ENCODE measurements at regions not wholly inside any gene's neighbourhood (a gene's known extent, or its start where the extent isn't known, plus 50 kb on each side); places are given as distances from the start of the nearest gene placed in this dataset.
"Not testable (repeated sequence)": the region's sequence is repeated elsewhere in the genome, so short reads cannot be mapped to it uniquely, and the experiment has no call there.

DNA sequence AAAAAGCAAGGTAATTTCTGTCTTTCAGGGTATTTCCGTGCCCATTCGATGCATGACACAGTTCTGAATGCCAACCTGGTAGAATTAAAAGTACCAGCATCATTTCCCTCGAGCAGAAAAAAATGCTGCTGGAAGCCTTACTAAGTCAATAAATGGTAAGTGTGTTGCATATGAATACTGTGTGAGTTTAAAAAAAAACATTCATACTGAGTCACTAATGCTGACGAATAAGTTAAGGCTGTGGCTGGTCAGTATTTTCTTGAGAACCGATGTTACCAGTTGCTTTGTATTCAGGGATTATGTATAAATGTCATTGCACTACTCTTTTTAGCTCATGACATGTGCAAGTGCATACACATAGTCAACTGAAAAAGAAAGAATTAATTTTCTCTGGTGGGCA, 710.2 kb downstream of the TRHDE start:
- H3K4me3 ChIP-seq = no peak overlapping the region
- DNase-seq = no peak
- 79 to 83% methylated on average over 5 of the region's 5 CpGs for WGBS, 2 donors
- H3K4me1 ChIP-seq (ENCODE audit: control insufficient read depth in 5 of 5, insufficient read depth in 5 of 5, low read length in 5 of 5) = no peaks in the 10 kb centered on the region
- H3K27ac ChIP-seq (ENCODE audit: low read depth in 1 of 2, low read length in 1 of 2) = no peak overlapping the region
- no peaks in the 10 kb centered on the region for H3K27me3 ChIP-seq (ENCODE audit: control insufficient read depth in 3 of 3, insufficient read depth in 3 of 3, low read length in 2 of 3)
- no peak for ATAC-seq (ENCODE audit: insufficient read depth, low FRiP score)
- no peaks in the 10 kb centered on the region for H3K9me3 ChIP-seq (ENCODE audit: control insufficient read depth in 4 of 4, insufficient read depth in 3 of 4, low read length in 3 of 4)
- no peak overlapping the region for H3K9ac ChIP-seq (ENCODE audit: insufficient read depth in 1 of 2, low read length in 2 of 2)
- H3K36me3 ChIP-seq (ENCODE audit: control insufficient read depth in 4 of 4, insufficient read depth in 4 of 4, low read length in 4 of 4) = no peaks in the 10 kb centered on the region
- TF ChIP-seq, protein P1, sequence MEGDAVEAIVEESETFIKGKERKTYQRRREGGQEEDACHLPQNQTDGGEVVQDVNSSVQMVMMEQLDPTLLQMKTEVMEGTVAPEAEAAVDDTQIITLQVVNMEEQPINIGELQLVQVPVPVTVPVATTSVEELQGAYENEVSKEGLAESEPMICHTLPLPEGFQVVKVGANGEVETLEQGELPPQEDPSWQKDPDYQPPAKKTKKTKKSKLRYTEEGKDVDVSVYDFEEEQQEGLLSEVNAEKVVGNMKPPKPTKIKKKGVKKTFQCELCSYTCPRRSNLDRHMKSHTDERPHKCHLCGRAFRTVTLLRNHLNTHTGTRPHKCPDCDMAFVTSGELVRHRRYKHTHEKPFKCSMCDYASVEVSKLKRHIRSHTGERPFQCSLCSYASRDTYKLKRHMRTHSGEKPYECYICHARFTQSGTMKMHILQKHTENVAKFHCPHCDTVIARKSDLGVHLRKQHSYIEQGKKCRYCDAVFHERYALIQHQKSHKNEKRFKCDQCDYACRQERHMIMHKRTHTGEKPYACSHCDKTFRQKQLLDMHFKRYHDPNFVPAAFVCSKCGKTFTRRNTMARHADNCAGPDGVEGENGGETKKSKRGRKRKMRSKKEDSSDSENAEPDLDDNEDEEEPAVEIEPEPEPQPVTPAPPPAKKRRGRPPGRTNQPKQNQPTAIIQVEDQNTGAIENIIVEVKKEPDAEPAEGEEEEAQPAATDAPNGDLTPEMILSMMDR (IDR thresholded peaks at IDR 0.05; ENCODE audit: control extremely low read depth, extremely low read depth) = no peak

- H3K4me1 ChIP-seq (ENCODE audit: control insufficient read depth in 5 of 5, insufficient read depth in 5 of 5, low read length in 5 of 5) = no peaks in the 10 kb centered on the region
- WGBS, 2 donors = 63 to 85% methylated on average over 1 of the region's 1 CpG
- no peak for DNase-seq
- no peaks in the 10 kb centered on the region for H3K9me3 ChIP-seq (ENCODE audit: control insufficient read depth in 4 of 4, insufficient read depth in 3 of 4, low read length in 3 of 4)
- TF ChIP-seq, protein P1 (IDR thresholded peaks at IDR 0.05; ENCODE audit: control extremely low read depth, extremely low read depth) = no peak
- H3K4me3 ChIP-seq = no peak overlapping the region
- no peaks in the 10 kb centered on the region for H3K36me3 ChIP-seq (ENCODE audit: control insufficient read depth in 4 of 4, insufficient read depth in 4 of 4, low read length in 4 of 4)
- H3K9ac ChIP-seq (ENCODE audit: insufficient read depth in 1 of 2, low read length in 2 of 2) = no peak overlapping the region
- no peak for ATAC-seq (ENCODE audit: insufficient read depth, low FRiP score)
- no peaks in the 10 kb centered on the region for H3K27me3 ChIP-seq (ENCODE audit: control insufficient read depth in 3 of 3, insufficient read depth in 3 of 3, low read length in 2 of 3)
- no peak overlapping the region for H3K27ac ChIP-seq (ENCODE audit: low read depth in 1 of 2, low read length in 1 of 2)
Observed at GRCh38 chr12:72986963-72987362, 714.8 kb downstream of the TRHDE start.

DNA sequence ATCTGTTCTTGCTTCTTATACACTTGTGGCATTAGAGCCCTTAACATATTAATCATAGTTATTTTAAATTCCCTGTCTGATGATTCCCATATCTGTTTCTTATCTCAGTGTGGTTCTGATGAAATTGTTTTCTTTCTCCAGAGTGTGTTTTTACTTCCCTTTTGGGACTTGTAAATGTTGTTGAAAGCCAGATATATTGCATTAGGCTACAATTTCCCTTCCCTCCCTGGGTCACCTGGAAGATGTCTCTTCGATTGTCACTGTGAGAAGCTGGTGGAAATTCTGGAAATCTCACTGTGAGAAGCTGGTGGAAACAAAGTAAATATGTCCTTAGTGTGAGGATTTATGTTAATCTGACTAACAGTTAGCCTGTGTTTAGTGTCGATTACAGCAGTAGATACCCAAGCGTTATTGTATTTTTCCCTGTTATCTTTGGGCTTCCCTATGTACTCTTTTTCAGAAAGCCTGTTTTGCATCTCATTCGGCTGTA, 717.3 kb downstream of the TRHDE start:
- H3K4me3 ChIP-seq = no peak overlapping the region
- H3K27me3 ChIP-seq (ENCODE audit: control insufficient read depth in 3 of 3, insufficient read depth in 3 of 3, low read length in 2 of 3) = no peaks in the 10 kb centered on the region
- H3K9ac ChIP-seq (ENCODE audit: insufficient read depth in 1 of 2, low read length in 2 of 2) = no peak overlapping the region
- H3K4me1 ChIP-seq (ENCODE audit: control insufficient read depth in 5 of 5, insufficient read depth in 5 of 5, low read length in 5 of 5) = no peaks in the 10 kb centered on the region
- H3K27ac ChIP-seq (ENCODE audit: low read depth in 1 of 2, low read length in 1 of 2) = no peak overlapping the region
- ATAC-seq (ENCODE audit: insufficient read depth, low FRiP score) (no peak), DNase-seq (no peak)
- H3K36me3 ChIP-seq (ENCODE audit: control insufficient read depth in 4 of 4, insufficient read depth in 4 of 4, low read length in 4 of 4) = no peaks in the 10 kb centered on the region
- no peaks in the 10 kb centered on the region for H3K9me3 ChIP-seq (ENCODE audit: control insufficient read depth in 4 of 4, insufficient read depth in 3 of 4, low read length in 3 of 4)
- WGBS, 2 donors = 75 to 80% methylated on average over 4 of the region's 4 CpGs
- TF ChIP-seq, protein P1 (IDR thresholded peaks at IDR 0.05; ENCODE audit: control extremely low read depth, extremely low read depth) = no peak

- not testable (repeated sequence) for H3K9ac ChIP-seq (ENCODE audit: insufficient read depth in 1 of 2, low read length in 2 of 2); H3K27ac ChIP-seq (ENCODE audit: low read depth in 1 of 2, low read length in 1 of 2); H3K4me1 ChIP-seq (ENCODE audit: control insufficient read depth in 5 of 5, insufficient read depth in 5 of 5, low read length in 5 of 5); H3K4me3 ChIP-seq; H3K27me3 ChIP-seq (ENCODE audit: control insufficient read depth in 3 of 3, insufficient read depth in 3 of 3, low read length in 2 of 3); H3K36me3 ChIP-seq (ENCODE audit: control insufficient read depth in 4 of 4, insufficient read depth in 4 of 4, low read length in 4 of 4); H3K9me3 ChIP-seq (ENCODE audit: control insufficient read depth in 4 of 4, insufficient read depth in 3 of 4, low read length in 3 of 4); ATAC-seq (ENCODE audit: insufficient read depth, low FRiP score); DNase-seq
Observed at GRCh38 chr12:72995029-72995428, 722.9 kb downstream of the TRHDE start.
